C4-2B (cell line): ENCODE measurements at regions not wholly inside any gene's neighbourhood (a gene's known extent, or its start where the extent isn't known, plus 50 kb on each side); places are given as distances from the start of the nearest gene placed in this dataset.

Source experiments
- H3K27ac ChIP-seq: fragments of 450-650 bp; 2 replicates; pipeline ENCODE4 v1.5.1; 2017
- CTCF ChIP-seq: fragments of 450-650 bp; conservative IDR thresholded peaks from 2 replicates; pipeline ENCODE4 v1.5.1; 2017; ENCODE audit warnings: mild to moderate bottlenecking
- ZFX ChIP-seq: fragments of 450-650 bp; IDR thresholded peaks from 2 replicates; pipeline ENCODE4 v1.6.1; 2017

DNA sequence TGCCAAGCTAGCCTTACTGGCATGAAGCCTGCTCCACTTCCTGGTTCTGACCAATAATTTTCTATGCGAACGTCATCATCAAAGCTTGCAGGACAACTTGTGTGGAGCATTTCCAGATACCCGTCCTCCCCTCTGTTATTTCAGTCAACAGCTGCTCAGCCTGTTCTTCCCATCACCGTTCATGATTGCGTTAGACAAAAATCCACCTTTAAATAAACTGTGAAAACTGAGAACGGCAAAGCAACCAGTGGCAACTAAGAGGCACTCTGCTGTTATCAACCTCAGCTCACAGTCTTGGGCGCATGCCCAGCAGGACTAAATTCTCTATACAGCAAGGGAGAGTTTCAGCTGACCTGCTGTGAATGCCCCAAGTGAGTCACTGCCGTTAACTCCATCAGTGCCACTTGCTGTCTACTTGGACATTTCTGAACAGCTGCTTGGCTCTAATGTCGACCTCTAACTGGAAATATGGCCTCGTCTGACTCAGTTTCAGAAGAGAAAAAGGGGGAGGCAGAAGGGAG is 207.4 kb upstream of the RUNX1 start:
- peak overlapping the region; percentile 66 for H3K27ac ChIP-seq
- TF ChIP-seq CTCF (no peak), ZFX (no peak)

- TF ChIP-seq CTCF (no peak), ZFX (no peak)
- no peak overlapping the region for H3K27ac ChIP-seq
These were observed 205.7 kb upstream of the RUNX1 start for GRCh38 chr21:35254765-35255138.

DNA sequence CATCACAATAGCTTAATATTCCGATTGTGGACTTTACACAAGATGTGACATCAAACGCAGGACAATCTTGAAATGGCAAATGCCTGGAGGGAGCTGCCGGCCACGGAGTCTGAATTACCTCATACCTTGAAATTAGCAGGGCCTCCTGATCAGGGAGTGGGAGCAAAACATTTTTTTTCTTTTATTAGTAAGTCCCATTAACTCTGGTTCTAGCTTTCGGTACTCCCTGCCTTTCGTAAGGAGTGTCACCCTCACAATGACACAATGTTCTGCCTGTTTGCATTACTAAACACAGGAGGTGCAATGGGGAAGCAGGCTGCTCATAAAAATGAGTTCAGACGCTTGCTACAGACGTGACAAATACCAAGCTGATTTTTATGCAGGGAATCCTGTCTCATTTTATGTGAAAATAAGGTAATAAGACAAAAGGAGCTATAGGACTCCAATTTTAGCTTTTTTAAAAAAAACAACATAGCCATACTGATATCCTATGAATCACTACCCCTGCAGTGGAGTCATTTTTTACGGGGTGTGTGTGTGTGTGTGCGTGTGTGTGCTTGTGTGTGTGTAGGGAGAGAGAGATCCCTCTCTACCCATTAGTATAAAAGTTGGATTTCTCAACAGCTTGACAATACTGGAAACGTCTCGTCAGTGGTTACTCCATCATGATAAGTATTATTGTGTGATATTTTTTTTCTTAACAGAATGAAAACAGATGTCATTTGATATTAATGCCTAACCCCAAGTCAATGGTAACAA is 205.1 kb upstream of the RUNX1 start:
- no peak overlapping the region for H3K27ac ChIP-seq
- TF ChIP-seq CTCF (no peak), ZFX (no peak)

DNA sequence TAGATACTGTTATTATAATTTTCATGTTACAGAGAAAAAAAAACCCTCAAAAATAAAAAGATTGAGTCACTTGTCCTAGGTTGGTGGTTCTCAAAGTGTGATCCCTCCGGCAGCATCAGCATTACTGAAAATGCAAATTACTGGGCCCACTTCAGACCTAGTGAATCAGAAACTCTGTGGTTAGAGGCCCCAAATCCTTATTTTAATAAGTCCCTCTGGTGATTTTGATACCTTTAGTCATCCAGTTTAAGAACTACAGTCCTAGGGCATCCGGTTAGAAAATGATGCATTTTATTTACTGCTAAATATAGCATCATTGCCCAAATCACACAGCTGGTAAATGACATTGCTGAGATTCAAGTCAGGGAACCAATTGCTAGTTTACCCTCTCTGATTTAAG is 203.7 kb upstream of the RUNX1 start:
- no peak overlapping the region for H3K27ac ChIP-seq
- TF ChIP-seq ZFX, result no peak

- no peak for TF ChIP-seq ZFX
- TF ChIP-seq CTCF, result no peak
- no peak overlapping the region; the same call in 1 of the 2 replicates for H3K27ac ChIP-seq
These were observed 200.5 kb upstream of the RUNX1 start for GRCh38 chr21:35249636-35250035.

GRCh38 chr21:35245879-35246278 is 196.8 kb upstream of the RUNX1 start:
- TF ChIP-seq ZFX (no peak), CTCF (no peak)

GRCh38 chr21:35244514-35244913 is 195.4 kb upstream of the RUNX1 start:
- no peak for TF ChIP-seq CTCF
- no peak for TF ChIP-seq ZFX
- H3K27ac ChIP-seq, result no peak overlapping the region; the same call in 1 of the 2 replicates

More at GRCh38 chr21:35245879-35246278, 196.8 kb upstream of the RUNX1 start:
- no peak overlapping the region; the same call in 1 of the 2 replicates for H3K27ac ChIP-seq

GRCh38 chr21:35243171-35243570 is 194.1 kb upstream of the RUNX1 start:
- TF ChIP-seq CTCF, result no peak
- TF ChIP-seq ZFX, result no peak
- H3K27ac ChIP-seq, result no peak overlapping the region
